Caco-2 (cell line): ENCODE measurements at regions not wholly inside any gene's neighbourhood (a gene's known extent, or its start where the extent isn't known, plus 50 kb on each side); places are given as distances from the start of the nearest gene placed in this dataset.
"Not testable (repeated sequence)": the region's sequence is repeated elsewhere in the genome, so short reads cannot be mapped to it uniquely, and the experiment has no call there.

ENCODE experiments used
- BruUV-seq: library from RNA; stranded (reverse); fragments of 400-500 nt; replicated peaks from 2 replicates; lab custom pipeline; 2021; lab: Mats Ljungman, UMichigan
- CTCF ChIA-PET: fragments of 300-600 bp; sonication (Branson Sonifier 250); formaldehyde crosslinking; loops from one replicate; lab custom pipeline; 2022; ENCODE audit warnings: antibody characterized with exemption; lab: Charles Lee
- POLR2A ChIA-PET: fragments of 300-600 bp; sonication (Branson Sonifier 250); formaldehyde crosslinking; loops from one replicate; lab custom pipeline; 2022; ENCODE audit warnings: antibody characterized with exemption; lab: Charles Lee
- DNase-seq, 2 experiments: peaks; one replicate each; pipeline versions ENCODE4 v3.0.0 to v3.0.0-alpha.2; 2020 to 2022
- H3K27me3 ChIP-seq: replicated peaks from 2 replicates; pipeline ENCODE4 v1.6.0; 2011; ENCODE audit warnings: low read length; ENCODE audit not compliant: control insufficient read depth, insufficient read depth
- H3K36me3 ChIP-seq: 2 replicates; pipeline ENCODE4 v1.5.1; 2011; ENCODE audit warnings: low read length; ENCODE audit not compliant: control insufficient read depth, insufficient read depth
- H3K4me1 ChIP-seq: fragments of 250-450 bp; sonication (Bioruptor Pico); 2 replicates; pipeline ENCODE4 v1.5.1; 2020; ENCODE audit warnings: mild to moderate bottlenecking
- H3K4me3 ChIP-seq: 2 replicates; pipeline ENCODE4 v1.5.1; 2011; ENCODE audit warnings: low read depth, mild to moderate bottlenecking, control low read depth, low read length
- H3K9me3 ChIP-seq: fragments of 250-450 bp; sonication (Bioruptor Pico); 2 replicates; pipeline ENCODE4 v1.5.1; 2020; ENCODE audit warnings: mild to moderate bottlenecking, moderate library complexity
- H3K27ac Mint-ChIP-seq: one replicate; pipeline ENCODE4 v1.8.0; 2022; ENCODE audit warnings: mixed read lengths; ENCODE audit not compliant: unreplicated experiment
- H3K27me3 Mint-ChIP-seq: one replicate; pipeline ENCODE4 v1.8.0; 2022; ENCODE audit warnings: mixed read lengths; ENCODE audit not compliant: insufficient read depth, unreplicated experiment
- H3K36me3 Mint-ChIP-seq: one replicate; pipeline ENCODE4 v1.8.0; 2022; ENCODE audit warnings: mild to moderate bottlenecking, mixed read lengths; ENCODE audit not compliant: insufficient read depth, unreplicated experiment
- H3K4me1 Mint-ChIP-seq: one replicate; pipeline ENCODE4 v1.8.0; 2022; ENCODE audit warnings: low read depth, mixed read lengths; ENCODE audit not compliant: unreplicated experiment
- H3K4me3 Mint-ChIP-seq: one replicate; pipeline ENCODE4 v1.8.0; 2022; ENCODE audit warnings: mild to moderate bottlenecking, moderate library complexity, mixed read lengths; ENCODE audit not compliant: unreplicated experiment
- H3K9me3 Mint-ChIP-seq: one replicate; pipeline ENCODE4 v1.8.0; 2022; ENCODE audit warnings: mixed read lengths; ENCODE audit not compliant: unreplicated experiment
- intact Hi-C: fragments of 100-400 bp; cut with micrococcal nuclease; formaldehyde crosslinking; loops from one replicate; pipeline ENCODE4 v1.10.0; 2022; ENCODE audit not compliant: unreplicated experiment
- TF ChIP-seq, protein P1 (sequence below), 2 experiments: fragments of 200-600 bp in 1 of 2; IDR thresholded peaks; 1 replicate in 1 of 2; 2 replicates in 1 of 2; pipeline versions ENCODE4 v1.5.1 to v1.8.0; 2011 to 2022; ENCODE audit warnings: antibody characterized with exemption in 1 of 2, control low read depth in 1 of 2, inconsistent platforms in 1 of 2, low read depth in 1 of 2, low read length in 1 of 2, mild to moderate bottlenecking in 1 of 2, moderate library complexity in 1 of 2; ENCODE audit not compliant: insufficient read depth in 1 of 2, severe bottlenecking in 1 of 2, unreplicated experiment in 1 of 2

DNA sequence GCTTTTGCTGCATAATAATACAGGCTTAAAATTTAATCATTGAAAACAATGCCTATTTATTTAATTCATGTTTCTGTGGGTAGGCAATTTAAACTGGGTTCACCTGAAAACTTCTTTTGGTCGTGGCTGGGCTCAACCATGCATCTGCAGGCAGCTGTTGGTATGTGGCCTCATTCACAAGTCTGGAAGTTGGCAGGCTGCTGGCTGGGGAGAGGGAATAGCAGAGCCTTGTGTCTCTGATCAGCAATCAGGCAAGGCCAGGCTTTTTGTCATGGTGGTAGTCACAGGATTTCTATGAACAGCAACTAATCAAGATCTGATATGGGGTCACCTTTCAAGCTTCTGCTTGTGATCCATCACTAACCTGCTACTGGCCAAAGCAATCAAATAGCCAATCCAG, 130.1 kb upstream of the KCNJ3 start:
- Mint-ChIP-seq H3K27ac (no peak overlapping the region), H3K27me3 (no peaks in the 10 kb centered on the region), H3K9me3 (peaks cover 19% of the 10 kb centered on the region), H3K4me1 (no peaks in the 10 kb centered on the region), H3K4me3 (no peak overlapping the region), H3K36me3 (no peaks in the 10 kb centered on the region)
- no TSS peak for BruUV-seq
- Histone ChIP-seq H3K4me3 (no peak overlapping the region), H3K4me1 (no peaks in the 10 kb centered on the region), H3K36me3 (no peaks in the 10 kb centered on the region), H3K27me3 (no peaks in the 10 kb centered on the region), H3K9me3 (0 out of 2 replicates have a peak, but pooled peaks cover 2% of the 10 kb centered on the region)
- DNase-seq, result no peak
- intact Hi-C loops, result no loop called here
- ChIA-PET POLR2A (no interaction called here), CTCF (no interaction called here)
- TF ChIP-seq, protein P1, sequence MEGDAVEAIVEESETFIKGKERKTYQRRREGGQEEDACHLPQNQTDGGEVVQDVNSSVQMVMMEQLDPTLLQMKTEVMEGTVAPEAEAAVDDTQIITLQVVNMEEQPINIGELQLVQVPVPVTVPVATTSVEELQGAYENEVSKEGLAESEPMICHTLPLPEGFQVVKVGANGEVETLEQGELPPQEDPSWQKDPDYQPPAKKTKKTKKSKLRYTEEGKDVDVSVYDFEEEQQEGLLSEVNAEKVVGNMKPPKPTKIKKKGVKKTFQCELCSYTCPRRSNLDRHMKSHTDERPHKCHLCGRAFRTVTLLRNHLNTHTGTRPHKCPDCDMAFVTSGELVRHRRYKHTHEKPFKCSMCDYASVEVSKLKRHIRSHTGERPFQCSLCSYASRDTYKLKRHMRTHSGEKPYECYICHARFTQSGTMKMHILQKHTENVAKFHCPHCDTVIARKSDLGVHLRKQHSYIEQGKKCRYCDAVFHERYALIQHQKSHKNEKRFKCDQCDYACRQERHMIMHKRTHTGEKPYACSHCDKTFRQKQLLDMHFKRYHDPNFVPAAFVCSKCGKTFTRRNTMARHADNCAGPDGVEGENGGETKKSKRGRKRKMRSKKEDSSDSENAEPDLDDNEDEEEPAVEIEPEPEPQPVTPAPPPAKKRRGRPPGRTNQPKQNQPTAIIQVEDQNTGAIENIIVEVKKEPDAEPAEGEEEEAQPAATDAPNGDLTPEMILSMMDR (IDR thresholded peaks at IDR 0.05; ENCODE audit: insufficient read depth in 1 of 2, low read depth in 1 of 2, low read length in 1 of 2, severe bottlenecking in 1 of 2, unreplicated experiment in 1 of 2), result no peak

DNA sequence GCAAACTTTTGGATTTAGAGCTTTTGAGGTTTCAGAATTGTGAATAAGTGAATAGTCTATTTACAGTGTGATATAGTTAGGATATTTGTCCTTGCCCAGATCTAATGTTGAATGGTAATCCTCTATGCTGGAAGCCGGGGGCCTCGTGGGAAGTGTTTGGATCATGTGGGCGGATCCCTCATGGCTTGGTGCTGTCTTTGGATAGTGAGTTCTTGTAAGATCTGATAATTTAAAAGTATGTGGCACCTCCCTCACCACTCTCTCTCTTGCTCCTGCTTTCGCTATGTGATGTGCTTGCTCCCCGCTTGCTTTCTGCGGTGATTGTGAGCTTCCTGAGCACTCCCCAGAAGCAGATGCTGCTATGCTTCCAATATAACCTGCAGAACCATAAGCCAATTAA, 128.0 kb upstream of the KCNJ3 start:
- Histone ChIP-seq H3K36me3 (no peaks in the 10 kb centered on the region), H3K4me1 (no peaks in the 10 kb centered on the region), H3K4me3 (no peak overlapping the region), H3K9me3 (0 out of 2 replicates have a peak, but pooled peaks cover 2% of the 10 kb centered on the region), H3K27me3 (no peaks in the 10 kb centered on the region)
- POLR2A ChIA-PET, result no interaction called here
- no peaks in the 10 kb centered on the region for H3K36me3 Mint-ChIP-seq
- H3K4me3 Mint-ChIP-seq, result no peak overlapping the region
- intact Hi-C loops, result no loop called here
- CTCF ChIA-PET, result no interaction called here
- H3K4me1 Mint-ChIP-seq, result no peaks in the 10 kb centered on the region
- H3K9me3 Mint-ChIP-seq, result peaks cover 8% of the 10 kb centered on the region
- no TSS peak for BruUV-seq
- no peak overlapping the region for H3K27ac Mint-ChIP-seq
- H3K27me3 Mint-ChIP-seq, result no peaks in the 10 kb centered on the region
- DNase-seq, result no peak
- TF ChIP-seq, protein P1 (IDR thresholded peaks at IDR 0.05; ENCODE audit: insufficient read depth in 1 of 2, low read depth in 1 of 2, low read length in 1 of 2, severe bottlenecking in 1 of 2, unreplicated experiment in 1 of 2), result no peak

DNA sequence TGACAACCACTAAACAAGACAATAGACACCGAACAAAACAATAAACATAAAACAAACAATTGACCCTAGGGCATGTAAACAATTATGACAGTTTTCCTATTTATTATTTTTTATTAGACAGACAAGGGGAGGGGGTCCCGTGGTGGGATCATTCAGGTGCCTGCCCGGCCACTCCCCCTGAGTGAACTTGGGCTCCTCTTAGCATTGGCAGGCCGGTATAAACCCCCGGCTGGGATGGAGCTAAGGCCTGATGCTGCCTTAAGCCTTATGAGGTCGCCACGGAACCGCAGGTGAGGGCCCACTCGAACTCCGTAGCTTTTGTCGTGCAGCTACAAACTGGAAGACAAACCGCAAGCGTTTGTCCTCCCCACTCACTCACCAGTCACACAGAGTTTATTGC, 121.8 kb upstream of the KCNJ3 start:
- H3K4me3 ChIP-seq, H3K27ac Mint-ChIP-seq, H3K27me3 ChIP-seq, POLR2A ChIA-PET, H3K36me3 ChIP-seq, H3K36me3 Mint-ChIP-seq, BruUV-seq, CTCF ChIA-PET, H3K27me3 Mint-ChIP-seq, H3K4me1 Mint-ChIP-seq, DNase-seq, H3K4me1 ChIP-seq, intact Hi-C loops, H3K4me3 Mint-ChIP-seq, H3K9me3 ChIP-seq: not testable (repeated sequence)
- peaks cover 29% of the 10 kb centered on the region for H3K9me3 Mint-ChIP-seq

DNA sequence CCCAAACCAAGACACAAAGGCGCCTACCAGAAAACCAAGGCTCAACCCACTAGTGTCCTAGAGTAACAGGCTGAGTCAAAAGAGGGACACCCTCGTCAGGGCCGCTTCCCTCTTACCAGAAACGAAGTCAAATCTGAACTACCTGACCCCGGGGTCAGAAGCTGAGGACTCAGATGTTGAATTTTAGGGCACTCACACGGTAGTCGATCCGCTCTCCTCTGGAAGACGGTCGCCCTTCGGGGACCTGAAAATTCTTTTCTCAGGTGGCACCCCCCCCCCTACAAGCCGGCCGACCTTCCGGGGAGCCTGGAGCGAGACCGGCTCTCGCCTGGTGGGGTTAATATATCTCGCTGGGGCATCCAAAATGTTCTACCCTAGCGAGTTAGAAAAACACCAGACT, 121.1 kb upstream of the KCNJ3 start:
- POLR2A ChIA-PET, result no interaction called here
- TF ChIP-seq, protein P1 (IDR thresholded peaks at IDR 0.05; ENCODE audit: insufficient read depth in 1 of 2, low read depth in 1 of 2, low read length in 1 of 2, severe bottlenecking in 1 of 2, unreplicated experiment in 1 of 2), result no peak
- no peaks in the 10 kb centered on the region for H3K4me1 Mint-ChIP-seq
- Histone ChIP-seq H3K9me3 (peaks cover 7% of the 10 kb centered on the region; the same call in 1 of the 2 replicates), H3K4me3 (no peak overlapping the region), H3K27me3 (no peaks in the 10 kb centered on the region), H3K36me3 (no peaks in the 10 kb centered on the region), H3K4me1 (peaks cover 6% of the 10 kb centered on the region; the same call in 1 of the 2 replicates)
- no peaks in the 10 kb centered on the region for H3K27me3 Mint-ChIP-seq
- peaks cover 29% of the 10 kb centered on the region for H3K9me3 Mint-ChIP-seq
- no peak overlapping the region for H3K4me3 Mint-ChIP-seq
- intact Hi-C loops, result no loop called here
- H3K36me3 Mint-ChIP-seq, result no peaks in the 10 kb centered on the region
- H3K27ac Mint-ChIP-seq, result no peak overlapping the region
- DNase-seq, result no peak
- CTCF ChIA-PET, result no interaction called here
- no TSS peak for BruUV-seq
